ENCODE measurements at regions not wholly inside any gene's neighbourhood (a gene's known extent, or its start where the extent isn't known, plus 50 kb on each side); places are given as distances from the start of the nearest gene placed in this dataset.
A peak's percentile ranks its signal among the peaks of the same experiment; 100 is the strongest.

- DNase-seq = no peak
Observed at GRCh38 chr5:93096561-93096960, 484.5 kb downstream of the NR2F1-AS1 start.

- DNase-seq = peak in 1 of 2 experiments; percentile 56
Observed at GRCh38 chr5:93092349-93093105, 488.5 kb downstream of the NR2F1-AS1 start.

DNA sequence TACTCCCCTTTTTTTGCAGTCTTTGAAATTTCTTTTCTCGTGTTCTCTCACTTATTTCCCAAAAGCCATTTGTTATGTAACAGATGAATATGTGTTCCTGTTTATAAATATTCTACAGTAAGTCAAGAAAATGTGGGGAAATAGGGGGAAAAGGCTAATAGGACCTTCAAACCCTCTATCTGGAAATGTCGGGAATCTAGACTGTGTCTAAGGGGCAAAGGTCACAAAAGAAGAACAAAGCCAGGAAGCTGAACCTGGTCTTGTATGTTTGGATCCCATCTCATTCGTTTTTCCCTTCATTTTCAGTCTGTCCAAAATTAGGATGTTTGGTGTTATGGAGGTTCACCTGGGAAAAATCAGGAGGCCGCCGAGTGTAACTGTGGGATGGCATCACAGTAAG is 490.3 kb downstream of the NR2F1-AS1 start:
- no peak for DNase-seq

GRCh38 chr5:93088592-93089389 is 492.2 kb downstream of the NR2F1-AS1 start:
- no peak for DNase-seq

DNA sequence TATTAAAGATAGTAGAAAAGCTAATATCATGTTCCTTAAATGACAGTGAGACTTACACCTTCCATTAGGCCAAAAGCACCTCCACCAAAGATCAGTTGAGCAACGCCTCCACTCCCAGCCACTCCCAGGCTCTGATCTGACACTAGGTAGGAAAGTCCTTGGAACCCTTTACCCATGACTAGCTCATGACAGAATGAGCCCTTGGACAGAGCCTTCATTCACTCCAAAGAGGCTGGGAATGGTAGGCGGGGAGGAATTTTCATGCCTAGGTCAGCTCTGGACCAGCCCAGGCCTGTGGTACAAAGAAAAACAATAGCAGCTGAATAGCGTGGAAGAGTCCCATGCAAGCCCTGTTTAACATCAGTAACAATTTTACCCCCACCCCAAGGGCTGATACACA is 493.7 kb downstream of the NR2F1-AS1 start:
- DNase-seq = no peak

GRCh38 chr5:93082981-93083380 is 498.0 kb downstream of the NR2F1-AS1 start:
- no peak for DNase-seq

- no peak for DNase-seq
Observed at GRCh38 chr5:93079046-93079445, 502.0 kb downstream of the NR2F1-AS1 start.

DNA sequence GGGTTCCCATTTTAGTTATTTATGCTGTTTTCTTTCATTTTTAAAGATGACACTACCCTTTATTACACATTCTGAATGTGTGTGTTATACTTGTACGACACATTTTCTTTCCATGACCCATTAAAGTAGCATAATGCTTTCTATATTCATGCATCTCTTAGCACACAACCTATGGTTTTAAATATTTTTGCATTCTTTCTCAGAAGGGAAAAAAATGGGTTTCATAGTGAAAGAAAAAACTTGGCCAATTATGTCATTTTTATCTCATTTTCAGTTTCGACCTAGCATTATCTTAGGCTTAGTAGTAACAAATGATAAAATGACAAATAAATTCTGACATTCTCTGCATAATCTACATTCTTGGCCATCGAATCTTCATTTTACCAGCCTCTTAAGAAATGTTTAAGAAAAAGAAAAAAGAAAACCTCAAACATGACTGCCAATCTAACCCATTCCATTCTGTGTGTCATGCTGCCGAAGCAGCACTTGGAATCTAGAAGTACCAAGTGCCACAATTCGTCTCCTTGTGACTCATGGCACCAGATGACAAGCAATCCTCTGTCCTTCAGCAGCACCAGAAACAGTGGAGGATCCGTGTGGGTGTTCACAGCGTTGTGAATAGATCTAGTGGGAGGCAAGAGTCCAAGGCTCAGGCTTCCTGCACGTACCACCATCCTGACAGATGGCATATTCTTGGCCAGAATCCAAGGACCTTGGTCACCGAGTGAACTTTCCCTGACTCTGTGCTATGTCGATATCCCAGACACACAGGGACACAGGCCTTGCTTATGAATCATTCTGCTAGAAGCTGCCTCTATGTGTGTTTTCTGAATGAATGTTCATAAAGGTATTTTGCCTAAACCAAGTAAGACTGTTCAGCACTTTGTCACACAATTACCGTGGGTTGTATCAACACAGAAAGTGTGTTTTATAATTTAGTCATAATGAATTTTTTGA is 502.7 kb downstream of the NR2F1-AS1 start:
- DNase-seq = peak; percentile 97 to 99

DNA sequence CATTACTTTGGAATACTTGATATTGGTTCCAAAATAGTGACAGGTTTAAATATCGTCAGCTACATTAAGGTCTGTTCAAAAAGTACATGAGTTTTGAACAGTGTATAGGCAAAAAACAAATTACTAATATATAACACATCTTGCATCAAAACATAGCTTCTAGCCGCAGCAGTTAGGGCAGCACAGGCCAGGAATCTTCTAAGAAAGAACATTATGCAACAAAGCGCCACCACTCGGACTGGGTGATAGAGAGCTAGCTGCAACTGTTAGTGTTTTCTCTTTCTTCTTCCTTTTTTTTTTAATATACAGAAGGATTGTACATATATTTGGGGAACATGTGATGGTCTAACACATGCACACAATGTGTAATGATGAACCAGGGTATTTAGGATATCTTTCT is 504.5 kb downstream of the NR2F1-AS1 start:
- DNase-seq = no peak

- no peak for DNase-seq
Observed at GRCh38 chr5:93076096-93076495, 504.9 kb downstream of the NR2F1-AS1 start.

DNA sequence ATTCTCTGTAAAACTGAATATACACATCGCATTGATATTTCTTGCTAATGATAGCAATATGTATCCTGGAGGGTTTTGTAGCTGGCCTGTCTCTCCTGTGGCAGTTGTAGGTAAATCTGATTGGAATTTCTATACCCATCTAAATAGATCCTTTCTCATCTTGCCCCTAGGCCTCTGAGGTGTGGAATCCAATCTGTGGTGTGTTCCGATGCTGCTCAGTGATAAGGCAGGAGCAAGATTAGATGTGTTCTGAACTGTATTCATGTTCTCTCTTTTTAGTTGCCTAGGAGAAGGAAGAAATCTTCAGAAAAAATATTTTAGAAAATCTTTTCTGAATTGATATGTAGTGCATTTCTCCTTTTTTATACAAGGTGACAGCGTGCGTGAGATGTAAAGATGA is 507.5 kb downstream of the NR2F1-AS1 start:
- no peak for DNase-seq

DNA sequence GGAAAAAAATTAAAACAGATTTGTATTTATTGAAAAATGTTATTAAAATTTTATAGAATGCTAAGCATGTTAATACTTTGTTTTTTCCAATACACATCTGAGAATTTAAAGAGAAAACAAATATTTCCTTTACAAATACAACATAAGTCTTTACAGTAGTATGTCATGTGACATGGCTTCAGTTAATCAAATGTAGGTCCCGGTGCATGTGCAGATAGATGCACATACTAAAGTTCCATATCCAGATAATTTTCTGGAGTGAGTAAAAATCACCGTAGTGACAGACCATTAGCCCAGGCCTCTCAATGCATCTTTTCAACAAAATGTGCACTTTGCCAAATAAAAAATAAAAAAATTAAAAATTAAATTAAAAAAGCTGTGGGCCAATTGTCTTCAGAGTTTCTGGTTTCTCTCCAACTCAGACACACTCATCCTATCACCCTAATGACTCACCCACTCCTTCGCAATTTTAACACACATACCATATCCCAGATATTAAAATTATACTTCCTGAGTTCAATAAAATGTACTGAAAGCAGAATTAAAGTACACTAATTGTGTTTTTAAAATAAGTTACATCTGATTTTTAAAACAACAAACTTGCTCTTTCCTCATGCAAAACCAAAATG is 508.1 kb downstream of the NR2F1-AS1 start:
- no peak for DNase-seq

GRCh38 chr5:93071710-93072109 is 509.3 kb downstream of the NR2F1-AS1 start:
- DNase-seq = no peak

- DNase-seq = no peak
Observed at GRCh38 chr5:93070938-93071337, 510.1 kb downstream of the NR2F1-AS1 start.

- no peak for DNase-seq
Observed at GRCh38 chr5:93069276-93069675, 511.7 kb downstream of the NR2F1-AS1 start.

DNA sequence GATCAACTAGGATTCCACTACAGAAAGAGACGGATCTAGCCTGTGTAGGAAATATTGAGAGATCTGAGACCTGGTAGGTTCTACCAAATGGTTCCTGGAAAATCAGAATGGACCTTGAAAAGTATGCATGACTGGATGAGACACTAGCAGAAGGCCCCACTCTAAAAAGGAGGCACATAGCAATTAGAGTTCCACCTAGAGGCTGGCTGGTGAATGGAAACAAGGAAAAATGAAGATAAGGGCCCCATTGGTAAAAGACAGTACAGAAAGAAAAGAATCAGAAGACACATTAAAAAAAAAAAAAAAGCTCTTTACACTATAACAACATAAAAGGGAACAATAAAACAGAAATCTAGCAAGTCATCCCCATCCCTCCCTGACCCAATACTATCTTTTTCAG is 518.5 kb downstream of the NR2F1-AS1 start:
- peak in 1 of 2 experiments; percentile 51 for DNase-seq

DNA sequence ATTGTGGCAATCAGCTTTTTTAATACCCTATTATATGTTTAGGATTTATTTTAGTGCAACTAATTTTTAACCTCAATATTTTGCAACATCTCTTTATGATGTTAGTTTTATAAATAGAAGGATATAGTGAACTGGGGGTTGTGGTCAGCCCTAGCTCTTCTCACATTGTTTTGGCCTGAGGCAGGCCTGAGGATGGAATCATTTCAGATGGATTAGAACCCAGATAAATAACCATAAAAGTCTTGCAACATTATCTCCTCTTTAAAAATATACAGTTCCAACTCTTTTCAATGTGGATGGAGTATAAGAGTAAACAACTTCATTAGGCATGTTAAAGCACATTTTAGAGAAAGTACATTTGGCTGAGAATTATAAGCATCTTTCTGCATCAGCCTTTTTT is 522.7 kb downstream of the NR2F1-AS1 start:
- no peak for DNase-seq

DNA sequence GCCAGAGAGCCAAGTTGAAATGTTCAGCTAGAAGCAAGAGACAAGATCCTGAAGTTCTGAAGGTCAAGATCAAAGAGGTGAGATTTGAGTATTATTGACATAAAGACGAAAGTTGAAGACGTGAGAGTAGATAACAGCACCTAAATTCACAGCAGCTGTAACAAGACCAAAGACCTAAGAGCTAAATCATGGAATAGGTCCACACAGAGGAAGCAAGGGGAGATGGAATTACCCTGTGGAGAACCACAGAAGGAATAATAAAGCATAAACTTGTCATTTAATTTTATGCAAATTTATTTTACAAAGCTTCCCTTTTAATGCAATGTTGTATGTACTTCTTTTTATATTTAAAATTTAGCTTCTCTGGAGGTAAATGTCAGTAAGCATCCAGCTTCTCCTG is 523.7 kb downstream of the NR2F1-AS1 start:
- no peak for DNase-seq

GRCh38 chr5:93055971-93056370 is 525.0 kb downstream of the NR2F1-AS1 start:
- no peak for DNase-seq

DNA sequence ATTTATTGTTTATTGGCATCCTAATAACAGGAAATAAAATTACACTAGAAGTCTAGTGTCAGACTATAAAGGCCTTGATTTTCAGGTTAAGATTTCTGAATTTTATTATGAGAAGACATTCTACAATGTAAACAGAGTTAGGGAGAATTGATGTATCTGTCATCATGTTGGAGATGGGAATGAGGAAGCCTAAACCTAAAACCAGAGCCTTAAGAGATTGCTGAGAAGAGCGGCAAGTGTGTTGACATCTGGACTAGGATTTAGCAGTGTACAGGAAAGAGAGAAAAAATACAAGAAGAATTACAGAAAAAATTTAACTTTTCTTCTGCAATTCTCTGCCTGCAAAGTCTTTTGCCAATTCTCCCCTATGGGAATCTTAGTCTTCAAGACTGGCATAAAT is 525.5 kb downstream of the NR2F1-AS1 start:
- DNase-seq = no peak

- DNase-seq = no peak
Observed at GRCh38 chr5:93054424-93055163, 526.4 kb downstream of the NR2F1-AS1 start.

DNA sequence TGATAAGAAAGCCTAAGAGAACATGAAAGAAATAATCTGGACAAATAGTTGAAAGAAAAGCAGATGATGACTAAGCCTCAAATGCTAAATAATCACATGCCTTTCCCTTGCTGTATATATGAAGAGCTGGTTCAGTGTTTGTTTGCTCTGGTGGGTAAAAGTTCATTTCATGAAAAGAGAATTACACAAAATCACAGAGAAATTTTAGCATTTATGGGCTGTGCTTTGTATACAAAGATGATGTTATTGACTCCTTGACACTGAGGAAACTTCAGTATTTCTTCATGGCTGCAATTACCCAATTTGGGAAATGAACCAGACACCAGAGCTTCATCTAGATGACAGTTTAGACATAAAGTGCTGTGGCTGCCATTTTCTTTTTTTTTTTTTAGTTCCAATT is 527.2 kb downstream of the NR2F1-AS1 start:
- DNase-seq = no peak
